ENCODE measurements at regions not wholly inside any gene's neighbourhood (a gene's known extent, or its start where the extent isn't known, plus 50 kb on each side); places are given as distances from the start of the nearest gene placed in this dataset.

- DNase-seq (ENCODE audit: low read depth in 1 of 2, low spot score in 1 of 2), result peak in 1 of 2 experiments; percentile 7
- no peak overlapping the region; the same call in 1 of the 2 replicates for H3K27ac ChIP-seq (replicated peaks)
- no peak overlapping the region for H3K4me3 ChIP-seq (replicated peaks; ENCODE audit: insufficient read depth, low read length)
- no peak for TF ChIP-seq SPI1 (IDR thresholded peaks at IDR 0.05; ENCODE audit: borderline replicate concordance, low read depth)
- TF ChIP-seq POLR2AphosphoS5 (IDR thresholded peaks at IDR 0.05; ENCODE audit: low read depth), result no peak
- TF ChIP-seq GABPA (IDR thresholded peaks at IDR 0.05; ENCODE audit: low read depth), result no peak
- no peak for TF ChIP-seq REST (IDR thresholded peaks at IDR 0.05; ENCODE audit: insufficient replicate concordance, low read depth)
- no peak for TF ChIP-seq CTCF (IDR thresholded peaks at IDR 0.05; ENCODE audit: insufficient read depth, low read length)
- peaks cover 4% of the 10 kb centered on the region for H3K27me3 ChIP-seq (ENCODE audit: insufficient read depth, poor library complexity, severe bottlenecking)
These were observed 351.3 kb downstream of the RRAGC start for GRCh38 chr1:38508232-38508631.

- TF ChIP-seq POLR2AphosphoS5 (IDR thresholded peaks at IDR 0.05; ENCODE audit: low read depth) (no peak), SPI1 (IDR thresholded peaks at IDR 0.05; ENCODE audit: borderline replicate concordance, low read depth) (no peak), GABPA (IDR thresholded peaks at IDR 0.05; ENCODE audit: low read depth) (no peak), REST (IDR thresholded peaks at IDR 0.05; ENCODE audit: insufficient replicate concordance, low read depth) (no peak), CTCF (IDR thresholded peaks at IDR 0.05; ENCODE audit: insufficient read depth, low read length) (no peak)
- H3K27me3 ChIP-seq (ENCODE audit: insufficient read depth, poor library complexity, severe bottlenecking), result peaks cover 4% of the 10 kb centered on the region
- no peak for DNase-seq (ENCODE audit: low read depth in 1 of 2, low spot score in 1 of 2)
These were observed 352.0 kb downstream of the RRAGC start for GRCh38 chr1:38507563-38507962.

GRCh38 chr1:38505944-38506343, 353.6 kb downstream of the RRAGC start:
- TF ChIP-seq REST (IDR thresholded peaks at IDR 0.05; ENCODE audit: insufficient replicate concordance, low read depth) (no peak), CTCF (IDR thresholded peaks at IDR 0.05; ENCODE audit: insufficient read depth, low read length) (no peak), GABPA (IDR thresholded peaks at IDR 0.05; ENCODE audit: low read depth) (no peak), POLR2AphosphoS5 (IDR thresholded peaks at IDR 0.05; ENCODE audit: low read depth) (no peak), SPI1 (IDR thresholded peaks at IDR 0.05; ENCODE audit: borderline replicate concordance, low read depth) (no peak)
- H3K27ac ChIP-seq (replicated peaks), result no peak overlapping the region
- no peak overlapping the region for H3K4me3 ChIP-seq (replicated peaks; ENCODE audit: insufficient read depth, low read length)
- H3K27me3 ChIP-seq (ENCODE audit: insufficient read depth, poor library complexity, severe bottlenecking), result peaks cover 4% of the 10 kb centered on the region
- no peak for DNase-seq (ENCODE audit: low read depth in 1 of 2, low spot score in 1 of 2)

More at GRCh38 chr1:38507563-38507962, 352.0 kb downstream of the RRAGC start:
- Histone ChIP-seq H3K27ac (replicated peaks) (no peak overlapping the region), H3K4me3 (replicated peaks; ENCODE audit: insufficient read depth, low read length) (no peak overlapping the region)

All from HL-60 (cell line).